Sigmoid colon (tissue), 6 donors: ENCODE measurements at regions not wholly inside any gene's neighbourhood (a gene's known extent, or its start where the extent isn't known, plus 50 kb on each side); places are given as distances from the start of the nearest gene placed in this dataset.

Source experiments
- DNase-seq: peaks from one replicate; pipeline ENCODE4 v3.0.0-alpha.2; 2019
- H3K27ac ChIP-seq, 4 donors: fragments of 200-600 bp; sonication (generic); one replicate each; pipeline ENCODE4 v1.5.1; 2016 to 2019; ENCODE audit warnings: mild to moderate bottlenecking in 1 of 4
- H3K27me3 ChIP-seq, 3 donors: fragments of 200-600 bp; sonication (generic); one replicate each; pipeline ENCODE4 v1.5.1; 2019; ENCODE audit warnings: mild to moderate bottlenecking in 1 of 3
- H3K36me3 ChIP-seq, 4 donors: fragments of 200-600 bp; sonication (generic); one replicate each; pipeline ENCODE4 v1.5.1; 2016 to 2019
- H3K4me1 ChIP-seq, 4 donors: fragments of 200-600 bp; sonication (generic); one replicate each; pipeline ENCODE4 v1.5.1; 2017 to 2019
- H3K4me3 ChIP-seq, 4 donors: fragments of 200-600 bp; sonication (generic); one replicate each; pipeline ENCODE4 v1.5.1; 2017 to 2019; ENCODE audit warnings: mild to moderate bottlenecking in 2 of 4, moderate library complexity in 1 of 4
- H3K9me3 ChIP-seq, 4 donors: fragments of 200-600 bp in 3 of 4; sonication (generic) in 3 of 4; one replicate each; pipeline versions ENCODE4 v1.5.1 to v1.6.1; 2013 to 2019
- CTCF ChIP-seq, 4 experiments: fragments of 450-650 bp in 3 of 4; fragments of 200-600 bp in 1 of 4; IDR thresholded peaks; one replicate each; pipeline ENCODE4 v1.5.1; 2016 to 2019; ENCODE audit warnings: antibody characterized with exemption in 4 of 4, mild to moderate bottlenecking in 3 of 4, moderate library complexity in 2 of 4
- EP300 ChIP-seq, 4 donors: sonication (generic); formaldehyde crosslinking; IDR thresholded peaks; one replicate each; pipeline ENCODE4 v1.6.1; 2017; ENCODE audit warnings: antibody characterized with exemption in 4 of 4
- POLR2A ChIP-seq, 2 donors: fragments of 450-650 bp; IDR thresholded peaks; one replicate each; pipeline ENCODE4 v1.6.1; 2016; ENCODE audit warnings: antibody characterized with exemption in 2 of 2, mild to moderate bottlenecking in 2 of 2, moderate library complexity in 2 of 2
- POLR2AphosphoS5 ChIP-seq, 4 donors: sonication (generic); formaldehyde crosslinking; IDR thresholded peaks; one replicate each; pipeline ENCODE4 v1.6.1; 2017; ENCODE audit warnings: antibody characterized with exemption in 4 of 4
- WGBS, 2 donors: extraction: QIAGEN DNeasy Blood & Tissue Kit; methylation state at CpG; one replicate each; pipeline ENCODE4 v1.1.7; 2013; 5-methylcytosine and 5-hydroxymethylcytosine counted together
- intact Hi-C: fragments of 100-400 bp; cut with DNase I; formaldehyde crosslinking; loops from one replicate; pipeline ENCODE4 v1.15.1; 2023
- donor health status: healthy with polysubstance abuse.
- donor health status: healthy.

- TF ChIP-seq POLR2AphosphoS5 (IDR thresholded peaks at IDR 0.05) (no peak), POLR2A (IDR thresholded peaks at IDR 0.05) (no peak), EP300 (IDR thresholded peaks at IDR 0.05) (no peak), CTCF (IDR thresholded peaks at IDR 0.05) (no peak)
- Histone ChIP-seq H3K9me3 (no peaks in the 10 kb centered on the region), H3K27me3 (no peaks in the 10 kb centered on the region), H3K4me1 (no peaks in the 10 kb centered on the region), H3K4me3 (no peak overlapping the region), H3K36me3 (no peaks in the 10 kb centered on the region), H3K27ac (no peak overlapping the region)
- DNase-seq, result no peak
- intact Hi-C loops, result no loop called here
- 89 to 92% methylated on average over 1 of the region's 1 CpG for WGBS, 2 donors
These were observed 710.3 kb upstream of the KIRREL3 start for GRCh38 chr11:127710831-127711230.

- H3K4me1 ChIP-seq, result no peaks in the 10 kb centered on the region
These were observed 709.4 kb upstream of the KIRREL3 start for GRCh38 chr11:127709960-127710359.

GRCh38 chr11:127693686-127694085 lies 693.1 kb upstream of the KIRREL3 start:
- 84 to 87% methylated on average over 3 of the region's 3 CpGs for WGBS, 2 donors
- no peak for DNase-seq
- intact Hi-C loops, result no loop called here
- no peaks in the 10 kb centered on the region for H3K36me3 ChIP-seq
- H3K9me3 ChIP-seq, result no peaks in the 10 kb centered on the region
- no peak overlapping the region for H3K4me3 ChIP-seq
- H3K27ac ChIP-seq, result no peak overlapping the region
- no peak for TF ChIP-seq CTCF (IDR thresholded peaks at IDR 0.05)
- no peak for TF ChIP-seq POLR2AphosphoS5 (IDR thresholded peaks at IDR 0.05)
- no peaks in the 10 kb centered on the region for H3K27me3 ChIP-seq
- no peaks in the 10 kb centered on the region for H3K4me1 ChIP-seq

More at GRCh38 chr11:127709960-127710359, 709.4 kb upstream of the KIRREL3 start:
- no peaks in the 10 kb centered on the region for H3K27me3 ChIP-seq
- WGBS, 2 donors, result 9 to 40% methylated on average over 3 of the region's 3 CpGs
- H3K36me3 ChIP-seq, result no peaks in the 10 kb centered on the region
- no peak for DNase-seq
- no peaks in the 10 kb centered on the region for H3K9me3 ChIP-seq
- H3K4me3 ChIP-seq, result no peak overlapping the region
- intact Hi-C loops, result no loop called here
- no peak overlapping the region for H3K27ac ChIP-seq
- TF ChIP-seq EP300 (IDR thresholded peaks at IDR 0.05) (no peak), POLR2AphosphoS5 (IDR thresholded peaks at IDR 0.05) (no peak), POLR2A (IDR thresholded peaks at IDR 0.05) (no peak), CTCF (IDR thresholded peaks at IDR 0.05) (no peak)

GRCh38 chr11:127683321-127683720 lies 682.8 kb upstream of the KIRREL3 start:
- Histone ChIP-seq H3K4me3 (no peak overlapping the region), H3K27me3 (no peaks in the 10 kb centered on the region), H3K36me3 (no peaks in the 10 kb centered on the region), H3K4me1 (no peaks in the 10 kb centered on the region), H3K27ac (no peak overlapping the region), H3K9me3 (no peaks in the 10 kb centered on the region)
- TF ChIP-seq CTCF (IDR thresholded peaks at IDR 0.05) (no peak), EP300 (IDR thresholded peaks at IDR 0.05) (no peak), POLR2AphosphoS5 (IDR thresholded peaks at IDR 0.05) (no peak), POLR2A (IDR thresholded peaks at IDR 0.05) (no peak)
- WGBS, 2 donors, result 90 to 95% methylated on average over 4 of the region's 4 CpGs
- intact Hi-C loops, result no loop called here
- no peak for DNase-seq

- Histone ChIP-seq H3K4me3 (no peak overlapping the region), H3K27me3 (no peaks in the 10 kb centered on the region), H3K36me3 (no peaks in the 10 kb centered on the region), H3K9me3 (no peaks in the 10 kb centered on the region), H3K27ac (no peak overlapping the region), H3K4me1 (peaks cover 0 to 8% (median 0%) of the 10 kb centered on the region in 4 donors)
- TF ChIP-seq CTCF (IDR thresholded peaks at IDR 0.05) (no peak), POLR2AphosphoS5 (IDR thresholded peaks at IDR 0.05) (no peak), POLR2A (IDR thresholded peaks at IDR 0.05) (no peak), EP300 (IDR thresholded peaks at IDR 0.05) (no peak)
- no peak for DNase-seq
- intact Hi-C loops, result no loop called here
- WGBS, 2 donors, result 25 to 66% methylated on average over 8 of the region's 8 CpGs
These were observed 679.4 kb upstream of the KIRREL3 start for GRCh38 chr11:127679816-127680545.
